ENCODE measurements at regions not wholly inside any gene's neighbourhood (a gene's known extent, or its start where the extent isn't known, plus 50 kb on each side); places are given as distances from the start of the nearest gene placed in this dataset.

DNA sequence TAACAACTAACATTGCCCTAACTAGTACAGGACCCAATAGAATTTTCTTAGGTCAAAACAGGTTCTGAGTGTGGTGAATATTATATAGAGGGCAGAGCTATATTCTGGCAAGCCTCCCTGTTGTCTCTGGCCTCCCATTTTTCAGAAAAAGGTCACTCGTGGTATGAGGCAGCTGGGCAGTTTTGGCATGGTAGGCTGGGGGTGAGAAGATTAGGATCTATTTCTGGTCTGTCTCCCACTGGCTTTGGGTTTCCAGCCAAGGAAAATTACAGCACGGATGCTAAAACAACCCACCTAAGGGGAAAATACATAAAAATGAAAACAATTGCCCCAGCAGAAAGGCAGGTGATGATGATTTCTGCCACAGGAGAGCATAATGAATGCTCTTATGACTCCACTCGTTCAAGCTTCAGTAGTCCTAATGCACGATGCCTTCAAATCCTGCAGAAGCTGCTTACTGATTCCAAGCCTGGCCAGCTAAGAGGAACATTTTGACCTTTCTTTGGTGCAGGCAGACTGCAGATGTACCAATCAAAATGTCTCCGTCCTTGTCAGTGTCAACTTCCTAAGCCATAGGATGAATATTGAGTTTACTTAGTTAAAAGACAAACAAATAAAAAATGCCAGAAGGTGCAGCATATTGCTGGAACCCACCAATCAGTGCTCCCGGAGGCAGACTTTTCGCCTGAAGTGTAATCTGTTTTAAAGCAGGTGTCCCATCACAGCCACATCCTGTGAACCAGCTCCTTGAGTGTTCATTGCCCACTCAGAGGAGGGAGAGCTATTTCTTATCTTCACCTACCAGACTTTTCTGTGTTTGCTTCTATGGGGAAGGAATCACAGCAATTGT lies 435.4 kb downstream of the ZSWIM6 start:
- intact Hi-C loops (cut with DNase I), result no loop called here
- DNase-seq, result no peak

DNA sequence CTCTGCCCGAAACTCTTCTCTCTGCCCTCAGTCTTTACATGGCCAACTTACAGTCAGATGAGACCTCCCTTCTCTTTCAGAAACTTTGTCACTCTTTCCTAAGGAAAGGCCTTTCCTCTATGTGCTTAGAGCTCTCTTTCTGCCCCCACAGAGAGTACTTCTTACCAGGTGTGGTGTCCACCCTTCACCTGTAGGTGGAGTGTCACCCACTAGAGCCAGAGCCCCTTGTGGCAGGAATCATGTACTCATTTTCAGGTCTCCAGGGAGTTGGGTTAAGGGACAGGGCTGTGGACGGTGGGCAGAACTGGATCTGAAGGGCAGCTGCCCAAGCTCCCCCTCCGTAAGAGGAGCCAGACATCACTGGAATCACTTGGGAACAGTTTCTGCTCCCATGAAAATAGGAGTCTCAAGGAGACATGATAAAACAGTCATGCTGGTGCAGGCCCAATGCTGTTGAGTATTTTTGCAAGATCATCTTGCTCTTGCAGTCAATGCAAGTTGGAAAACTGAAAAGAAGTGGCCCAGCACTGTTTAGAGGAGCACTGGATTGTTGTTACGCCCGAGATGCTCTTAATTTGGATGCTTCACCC lies 436.7 kb downstream of the ZSWIM6 start:
- no peak for DNase-seq
- intact Hi-C loops (cut with DNase I), result no loop called here

DNA sequence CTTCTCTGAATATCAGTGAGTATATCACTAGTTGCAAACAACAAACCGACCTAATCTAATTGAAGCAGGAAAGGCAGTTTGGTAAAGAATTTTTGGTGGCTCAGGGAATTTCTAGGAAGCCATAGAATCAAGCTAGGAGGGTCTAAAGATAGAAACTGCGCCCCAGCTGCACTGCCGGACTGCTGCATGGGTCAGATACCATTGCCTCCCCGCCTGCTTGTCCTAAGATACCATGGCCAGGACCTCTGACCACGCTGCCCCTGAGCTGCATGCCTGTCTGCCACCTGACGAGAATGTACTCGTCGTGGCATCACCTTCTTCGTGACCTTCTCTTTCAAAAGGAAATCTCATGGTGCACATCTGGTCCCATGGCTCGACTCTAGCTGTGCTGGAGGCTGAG lies 439.0 kb downstream of the ZSWIM6 start:
- intact Hi-C loops (cut with DNase I), result no loop called here
- no peak for DNase-seq

DNA sequence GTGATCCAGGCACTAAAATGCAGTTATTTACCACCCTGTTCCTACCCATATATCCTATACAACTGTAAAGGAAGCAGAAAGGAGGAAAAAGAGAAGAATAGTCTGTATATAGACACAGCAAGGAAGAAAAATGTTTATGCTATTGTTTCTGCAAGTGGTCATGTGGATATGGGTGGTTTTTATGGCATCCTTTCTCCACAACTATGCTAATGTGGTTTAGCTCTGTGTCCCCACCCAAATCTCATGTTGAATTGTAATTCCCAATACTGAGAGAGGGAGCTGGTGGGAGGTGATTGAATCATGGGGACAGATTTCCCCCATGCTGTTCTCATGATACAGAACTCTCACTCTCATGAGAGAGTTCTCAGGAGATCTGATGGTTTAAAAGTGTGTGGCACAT lies 439.8 kb downstream of the ZSWIM6 start:
- intact Hi-C loops (cut with DNase I), result no loop called here
- no peak for DNase-seq

DNA sequence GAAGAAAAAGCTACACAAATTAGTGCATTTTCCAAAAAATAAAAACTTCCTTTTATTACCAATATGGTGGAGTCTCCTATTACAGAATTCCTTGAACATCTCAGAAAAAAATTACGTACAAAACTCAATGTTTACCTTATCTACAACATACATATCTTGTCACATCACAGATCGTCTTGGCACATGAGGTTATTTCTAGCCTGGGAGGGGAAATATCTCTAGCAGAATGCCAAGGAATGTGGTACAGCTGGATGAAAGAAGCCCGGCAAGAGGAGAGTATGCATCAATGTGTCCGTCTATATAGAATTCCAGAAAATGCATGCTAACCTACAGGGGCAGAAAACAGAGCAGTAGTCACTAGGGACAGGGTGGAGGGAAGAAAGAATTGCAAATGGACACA lies 443.8 kb downstream of the ZSWIM6 start:
- intact Hi-C loops (cut with DNase I), result no loop called here
- no peak for DNase-seq

DNA sequence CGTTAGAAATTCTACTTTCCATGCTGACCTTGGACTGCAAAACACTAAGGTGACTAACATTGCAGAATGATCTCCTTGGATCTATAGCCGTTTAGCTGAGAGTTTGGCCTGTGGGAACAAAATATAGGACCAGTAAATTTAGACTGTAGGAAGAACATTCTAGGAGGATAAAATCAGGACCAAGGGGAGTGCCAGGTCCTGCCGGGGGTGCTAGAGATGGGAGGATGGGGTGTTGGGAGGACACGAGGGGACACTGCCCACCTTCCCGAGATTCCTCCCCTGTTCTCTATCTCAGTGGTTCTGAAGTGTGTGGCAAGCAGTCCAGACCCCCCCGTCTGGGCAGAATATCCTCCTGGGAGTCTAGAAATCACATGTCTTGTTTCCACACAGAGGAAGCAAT lies 445.2 kb downstream of the ZSWIM6 start:
- intact Hi-C loops (cut with DNase I), result no loop called here
- DNase-seq, result no peak

DNA sequence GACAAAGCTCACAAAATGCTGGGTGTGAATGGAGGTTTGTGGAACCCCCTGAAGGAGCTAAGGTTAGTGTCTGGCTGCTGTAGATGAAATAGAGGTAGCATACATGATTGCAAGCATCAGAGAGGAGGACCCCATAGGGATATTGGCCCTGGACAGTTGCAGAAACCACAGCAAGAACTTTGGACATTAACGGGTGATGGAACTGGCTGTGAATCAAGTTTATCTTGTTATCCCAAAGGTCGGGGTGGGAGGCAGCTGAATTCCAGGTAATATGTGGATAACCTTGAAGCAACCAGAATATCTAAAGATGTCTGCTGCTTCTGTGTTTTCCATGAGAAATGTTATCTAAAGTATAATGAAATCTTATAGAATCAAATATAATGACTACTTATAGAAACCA lies 447.7 kb downstream of the ZSWIM6 start:
- intact Hi-C loops (cut with DNase I), result no loop called here
- DNase-seq, result no peak

DNA sequence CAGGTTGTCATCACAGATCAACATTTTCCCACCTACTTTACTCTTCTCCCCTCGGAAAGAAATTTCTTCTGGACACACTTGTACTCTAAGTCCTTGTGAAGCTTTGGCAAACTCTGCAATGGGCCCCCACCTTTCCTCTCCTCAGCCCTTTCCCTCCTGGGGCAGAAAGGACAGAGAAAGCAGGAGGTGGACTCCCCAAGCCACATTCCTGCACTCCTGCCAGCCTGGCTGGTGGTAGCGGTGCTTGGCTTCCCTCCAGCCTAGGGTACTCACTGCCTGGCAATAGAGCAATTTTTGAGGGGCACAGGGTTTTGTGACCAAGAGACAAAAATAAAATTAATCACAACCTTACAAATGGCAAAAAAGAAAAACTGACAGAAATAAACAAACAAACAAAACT lies 451.4 kb downstream of the ZSWIM6 start:
- intact Hi-C loops (cut with DNase I), result no loop called here
- DNase-seq, result no peak

DNA sequence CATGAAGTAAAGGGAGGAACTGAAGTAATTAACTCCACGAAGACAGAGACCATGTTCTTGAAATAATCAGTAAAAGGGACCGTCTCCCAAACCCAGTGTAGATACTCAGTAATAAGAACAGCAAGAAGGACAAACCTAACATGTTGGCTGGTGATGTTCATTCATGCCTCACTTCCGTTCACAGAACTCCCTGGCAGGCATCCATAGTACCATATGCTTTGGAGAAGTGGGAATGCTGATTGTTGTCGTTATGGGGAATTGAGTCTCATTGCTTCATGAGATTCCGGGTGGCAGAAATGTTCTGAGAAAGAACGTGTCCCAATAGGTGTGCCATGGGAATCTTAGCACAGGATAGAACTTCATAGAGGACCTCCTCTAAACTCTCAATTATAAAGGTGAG lies 452.3 kb downstream of the ZSWIM6 start:
- intact Hi-C loops (cut with DNase I), result no loop called here
- DNase-seq, result no peak

DNA sequence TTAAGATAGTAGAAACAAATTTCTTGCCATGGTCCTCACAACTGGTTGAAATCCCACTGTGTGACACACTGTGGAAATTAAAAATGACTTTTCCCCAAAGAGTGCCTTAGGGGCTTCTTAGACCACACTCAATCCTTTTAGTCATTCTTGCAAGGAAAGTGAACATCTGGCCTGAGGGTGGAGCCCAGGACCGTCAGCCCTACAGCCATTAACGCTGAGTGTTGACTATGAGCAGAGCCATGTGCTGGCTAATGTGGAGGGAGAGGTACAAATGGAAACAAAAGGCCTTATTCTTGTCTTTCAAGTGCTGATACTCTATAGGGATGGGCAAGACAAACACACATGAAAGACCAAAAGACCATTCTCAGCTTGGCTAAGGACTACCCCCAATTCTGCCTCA lies 456.5 kb downstream of the ZSWIM6 start:
- intact Hi-C loops (cut with DNase I), result no loop called here
- no peak for DNase-seq

DNA sequence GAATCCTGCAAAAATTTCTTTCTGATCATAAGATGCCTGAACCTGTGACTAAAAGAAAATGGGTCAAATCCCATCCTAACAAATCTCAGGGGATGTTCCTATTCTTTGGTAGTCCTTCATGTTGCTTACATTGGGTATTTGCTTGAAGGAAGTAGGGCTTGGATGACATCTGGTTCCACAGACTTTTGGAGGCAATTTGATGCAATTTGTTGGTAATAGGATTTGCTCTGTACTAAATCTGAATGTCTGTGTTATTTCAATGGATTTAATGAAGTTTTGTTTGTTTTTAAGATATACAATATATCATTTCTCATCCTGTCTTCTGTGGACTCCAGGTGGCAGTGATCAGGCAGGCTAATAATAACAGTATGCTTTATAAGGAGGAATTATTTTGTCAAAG lies 457.9 kb downstream of the ZSWIM6 start:
- intact Hi-C loops (cut with DNase I), result no loop called here
- DNase-seq, result no peak

DNA sequence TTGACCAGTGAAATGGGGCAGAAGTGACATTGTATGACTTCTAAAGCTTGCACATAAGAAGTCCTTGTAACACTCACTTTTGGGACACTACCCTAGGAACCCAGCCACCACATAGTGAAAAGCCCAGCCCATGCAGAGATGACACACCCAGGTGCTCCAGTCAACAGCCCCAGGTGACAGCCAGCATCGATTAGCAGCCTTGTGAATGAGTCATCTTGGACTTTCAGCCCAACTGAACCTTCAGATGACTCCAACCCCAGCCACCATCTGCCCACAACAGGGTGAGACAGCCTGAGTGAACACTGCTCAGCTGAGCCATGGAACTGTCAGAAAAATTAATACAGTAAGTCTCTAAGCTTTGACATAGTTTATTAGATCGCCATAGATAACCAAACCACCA lies 458.6 kb downstream of the ZSWIM6 start:
- intact Hi-C loops (cut with DNase I), result no loop called here
- no peak for DNase-seq

DNA sequence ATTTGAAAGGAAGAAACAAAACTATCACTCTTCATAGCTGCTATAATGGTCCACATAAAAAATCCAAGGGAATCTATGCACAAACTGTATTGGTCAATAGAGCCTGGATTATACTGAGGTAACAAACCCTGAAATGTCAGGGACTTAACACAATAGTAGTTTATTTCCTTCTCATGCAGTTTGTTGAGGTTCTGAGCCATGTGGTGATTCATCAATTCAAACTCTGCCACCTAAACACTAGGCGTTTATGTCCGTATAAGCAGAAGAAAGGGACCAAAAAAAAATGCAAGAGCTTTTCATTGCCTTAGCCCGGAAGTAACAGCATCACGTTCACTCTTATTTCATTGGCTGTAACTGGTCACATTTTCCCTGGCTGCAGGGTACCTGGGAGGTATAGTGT lies 464.7 kb downstream of the ZSWIM6 start:
- intact Hi-C loops (cut with DNase I), result no loop called here

DNA sequence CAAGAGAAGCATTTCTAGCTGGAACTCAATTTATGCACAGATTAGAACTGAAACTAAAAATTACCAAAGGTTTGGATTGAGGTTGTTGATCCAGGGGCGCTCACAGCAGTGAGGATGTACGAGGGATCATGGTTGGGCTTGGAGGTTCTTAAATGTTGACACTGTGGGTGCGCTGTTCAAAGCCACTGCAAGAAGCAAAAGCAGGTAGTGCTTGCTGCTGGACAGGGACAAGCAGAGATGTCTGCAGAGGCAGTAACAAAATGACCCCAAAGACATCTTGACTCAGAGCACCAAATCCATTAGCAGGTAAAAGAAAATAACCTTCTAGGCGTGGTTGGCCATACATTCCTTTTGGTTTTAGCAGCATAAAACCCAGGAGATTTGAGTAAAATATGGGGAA lies 468.4 kb downstream of the ZSWIM6 start:
- no peak for DNase-seq
- intact Hi-C loops (cut with DNase I), result no loop called here

More for the DNA sequence above, 464.7 kb downstream of the ZSWIM6 start:
- DNase-seq, result no peak

DNA sequence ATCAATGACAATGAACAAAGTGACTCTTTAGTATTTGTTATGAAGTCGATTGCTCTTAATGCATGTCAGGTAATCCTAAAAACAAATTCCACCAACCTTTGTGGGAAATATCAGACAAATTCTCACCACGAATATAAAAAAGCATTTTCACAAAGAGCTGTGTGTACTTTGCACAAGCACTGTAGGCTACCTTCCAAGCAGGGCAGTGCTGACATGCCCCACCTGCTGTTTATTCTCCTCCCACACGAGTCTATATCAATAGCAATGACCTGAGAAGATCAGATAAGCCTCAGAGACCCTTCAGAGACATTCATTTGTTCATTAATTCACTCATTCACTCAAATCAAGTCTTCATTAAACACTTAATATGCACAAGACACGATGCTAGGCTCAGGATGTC lies 469.1 kb downstream of the ZSWIM6 start:
- intact Hi-C loops (cut with DNase I), result no loop called here
- no peak for DNase-seq

DNA sequence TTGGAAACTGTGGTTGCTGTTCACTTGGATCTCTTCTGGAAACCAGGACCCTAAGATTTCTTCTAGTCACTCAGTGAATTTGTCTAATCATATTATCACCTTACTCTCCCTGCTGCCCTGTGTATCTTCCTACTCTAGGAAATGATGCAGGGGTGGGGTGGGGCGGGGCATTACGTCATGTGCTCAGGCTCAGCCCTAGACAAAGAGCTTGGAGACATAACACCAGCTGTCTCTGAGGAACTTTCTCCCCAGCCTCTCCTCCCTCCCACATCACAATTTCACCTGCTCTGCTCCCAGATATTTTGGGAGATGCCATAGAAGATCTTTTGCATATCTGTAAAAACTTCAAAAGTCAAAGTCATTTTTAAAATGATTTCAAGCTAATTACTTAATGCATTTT lies 470.4 kb downstream of the ZSWIM6 start:
- DNase-seq, result no peak
- intact Hi-C loops (cut with DNase I), result no loop called here

DNA sequence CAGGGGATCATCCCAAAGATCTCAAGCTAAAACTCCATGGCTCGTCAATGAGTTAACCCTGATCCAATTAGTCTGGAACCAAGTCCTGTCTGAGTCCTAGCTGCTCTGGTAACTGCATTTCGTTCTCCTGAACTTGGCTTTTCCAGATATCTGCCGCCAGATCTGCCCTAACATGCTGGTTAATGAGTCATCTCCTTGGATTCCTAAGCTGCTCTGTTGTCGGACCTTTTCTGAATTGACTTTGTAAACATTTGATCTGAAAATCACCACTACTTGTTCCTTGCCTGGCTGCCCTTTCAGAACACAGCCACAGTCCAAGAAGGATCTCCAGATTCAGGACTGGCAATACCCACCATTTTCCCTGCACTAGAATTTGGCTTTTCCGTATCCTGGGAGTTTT lies 473.0 kb downstream of the ZSWIM6 start:
- intact Hi-C loops (cut with DNase I), result no loop called here
- no peak for DNase-seq

DNA sequence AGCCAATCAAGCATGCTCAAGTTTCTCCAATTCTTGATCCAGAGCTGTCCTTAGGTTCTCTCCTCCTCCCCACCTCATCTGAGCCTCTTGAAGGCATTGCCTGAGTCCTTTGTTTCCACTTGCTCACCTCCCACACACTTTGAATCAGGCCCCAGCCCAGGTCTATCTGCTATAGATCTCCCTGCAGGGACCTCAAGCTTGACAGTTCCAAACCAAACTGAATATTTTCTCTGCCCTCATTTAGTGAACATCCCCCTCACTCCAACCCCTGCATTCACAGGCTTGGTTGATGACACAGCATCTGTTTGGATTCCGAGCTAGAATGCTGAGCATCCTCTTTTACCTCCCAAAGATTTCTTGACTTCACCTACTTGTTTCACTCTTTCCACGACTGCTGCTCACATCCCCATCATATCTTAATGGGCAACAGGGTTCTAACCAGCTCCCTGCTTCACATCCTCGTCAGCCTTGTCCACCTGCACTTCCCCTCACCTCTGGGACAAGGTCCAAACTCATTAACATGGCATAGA lies 474.5 kb downstream of the ZSWIM6 start:
- no peak for DNase-seq
- intact Hi-C loops (cut with DNase I), result no loop called here

DNA sequence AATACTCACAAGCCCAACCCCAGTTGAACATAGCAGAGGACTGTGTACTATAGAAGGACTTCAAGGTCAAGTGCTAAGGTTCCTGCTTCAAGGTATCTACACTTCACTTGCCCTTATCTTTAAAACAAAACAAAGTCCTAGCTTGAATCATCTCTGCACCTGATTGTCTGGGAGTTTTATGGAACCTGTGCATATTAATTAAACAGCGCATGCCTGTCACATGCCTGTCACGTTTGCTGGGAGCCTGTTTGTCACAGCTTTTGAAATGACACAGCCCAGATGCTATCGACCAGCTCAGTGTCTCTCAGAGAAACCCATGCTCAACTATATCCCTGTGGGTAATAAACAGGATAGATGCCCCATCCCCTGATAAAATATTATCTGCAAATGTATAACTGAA lies 476.0 kb downstream of the ZSWIM6 start:
- intact Hi-C loops (cut with DNase I), result no loop called here
- DNase-seq, result no peak

DNA sequence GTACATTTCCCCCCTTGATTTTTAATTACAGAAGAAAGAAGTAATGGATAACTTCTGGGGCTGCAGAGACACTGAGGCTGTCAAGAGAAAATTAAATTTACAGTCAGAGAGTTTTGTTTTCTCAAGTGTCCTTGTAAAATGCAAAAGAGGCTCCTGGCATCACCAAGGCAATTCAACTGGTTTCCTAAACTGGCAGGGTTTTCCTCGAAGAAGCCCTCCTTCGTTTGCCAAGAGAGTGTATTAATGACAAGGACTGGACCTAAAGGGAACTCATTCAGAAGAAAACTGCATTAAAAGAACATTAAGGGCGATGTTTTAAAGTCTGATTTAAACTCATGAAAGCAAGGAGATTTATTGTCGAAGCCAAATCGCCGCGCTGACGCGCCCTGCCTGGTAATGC lies 476.9 kb downstream of the ZSWIM6 start:
- DNase-seq, result no peak
- intact Hi-C loops (cut with DNase I), result no loop called here

DNA sequence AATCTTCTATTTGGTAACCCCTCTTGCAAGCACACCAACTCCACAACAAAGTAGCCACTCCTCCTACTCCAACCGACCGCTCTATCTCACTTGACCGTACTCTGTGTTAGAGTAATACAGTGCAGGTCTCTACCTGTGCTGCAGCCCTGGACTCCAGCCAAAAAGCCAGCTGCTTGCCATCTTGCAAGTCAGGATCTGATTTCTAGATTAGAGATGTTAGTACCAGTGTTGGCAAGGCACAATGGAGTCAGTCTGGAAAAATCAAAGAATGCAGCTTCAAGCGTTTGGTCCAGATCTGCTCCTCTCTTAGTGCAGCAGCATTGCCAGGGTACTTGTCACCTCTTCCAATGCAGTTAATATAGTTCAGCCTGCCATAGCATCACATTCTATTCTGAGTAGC lies 477.6 kb downstream of the ZSWIM6 start:
- DNase-seq, result peak in 1 of 10 donors; percentile 72
- intact Hi-C loops (cut with DNase I), result no loop called here

DNA sequence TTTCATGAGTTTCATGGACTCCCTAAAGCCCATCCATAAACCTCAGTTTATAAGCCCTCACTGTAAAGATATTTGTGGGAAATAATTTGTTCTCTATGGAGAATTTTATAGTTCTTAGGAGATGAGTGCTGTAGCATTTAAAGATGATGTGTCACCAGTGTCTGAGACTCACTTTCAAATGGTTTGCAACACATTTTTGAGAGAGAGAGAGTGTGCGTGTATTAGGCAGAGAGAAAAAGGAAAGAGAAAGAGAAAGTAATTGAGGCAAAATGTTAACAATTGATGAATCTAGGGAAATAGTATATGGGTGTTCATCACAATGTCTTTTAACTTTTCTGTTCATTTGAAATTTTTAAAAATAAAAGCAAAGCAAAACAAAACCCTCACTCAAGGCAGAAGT lies 479.0 kb downstream of the ZSWIM6 start:
- intact Hi-C loops (cut with DNase I), result no loop called here
- DNase-seq, result no peak

Data from posterior cingulate gyrus (tissue), 11 donors.